DMS 273 (cell line): ENCODE measurements at regions not wholly inside any gene's neighbourhood (a gene's known extent, or its start where the extent isn't known, plus 50 kb on each side); places are given as distances from the start of the nearest gene placed in this dataset.

Experiments
- DNase-seq: peaks from one replicate; lab custom pipeline; 2025; ENCODE audit not compliant: unreplicated experiment; lab: John Stamatoyannopoulos, UW

DNA sequence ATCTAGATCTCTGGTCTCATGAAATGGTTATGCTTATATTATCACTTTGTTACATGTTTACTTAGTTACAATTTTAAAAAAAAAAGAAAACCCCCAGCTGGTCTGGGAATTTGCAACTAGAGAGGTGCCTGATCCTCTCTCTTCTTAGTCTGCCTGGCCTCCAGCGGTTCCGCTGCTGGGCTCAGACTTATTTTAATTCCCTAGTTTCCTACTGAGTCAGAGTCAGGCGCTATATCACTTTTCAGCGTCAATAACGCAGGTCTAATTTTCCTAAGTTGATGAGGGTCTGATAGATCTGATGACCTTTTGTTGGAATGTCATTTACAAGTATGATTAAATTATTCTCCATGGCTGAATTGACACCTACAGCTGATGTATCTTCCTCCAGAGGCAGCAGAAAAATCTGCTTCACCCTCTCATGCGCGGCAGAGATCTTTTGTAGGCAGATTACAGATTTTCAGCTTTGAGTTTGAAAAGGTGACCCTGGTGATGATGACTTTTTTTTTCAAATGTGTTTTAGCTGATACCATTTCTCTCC is 391.0 kb downstream of the CBLN4 start:
- DNase-seq, result no peak

DNA sequence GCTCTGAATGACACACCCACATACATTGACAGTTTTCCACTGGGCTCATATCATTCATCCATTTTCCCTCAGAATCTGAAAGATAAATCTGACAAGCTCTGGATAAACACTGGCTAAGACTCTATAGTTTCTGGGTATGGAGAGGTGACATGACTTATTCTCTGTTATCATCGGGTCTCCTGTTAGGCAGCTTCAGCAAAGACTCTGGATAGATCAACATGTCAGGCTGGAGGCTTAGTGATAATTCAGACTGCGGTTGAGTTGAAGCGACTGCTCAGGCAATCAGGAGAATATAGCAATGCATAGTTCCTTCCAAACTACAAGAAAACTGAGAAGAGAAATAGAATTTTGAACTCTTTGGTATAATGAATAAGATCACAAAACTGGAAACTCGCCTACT is 394.6 kb downstream of the CBLN4 start:
- no peak for DNase-seq

DNA sequence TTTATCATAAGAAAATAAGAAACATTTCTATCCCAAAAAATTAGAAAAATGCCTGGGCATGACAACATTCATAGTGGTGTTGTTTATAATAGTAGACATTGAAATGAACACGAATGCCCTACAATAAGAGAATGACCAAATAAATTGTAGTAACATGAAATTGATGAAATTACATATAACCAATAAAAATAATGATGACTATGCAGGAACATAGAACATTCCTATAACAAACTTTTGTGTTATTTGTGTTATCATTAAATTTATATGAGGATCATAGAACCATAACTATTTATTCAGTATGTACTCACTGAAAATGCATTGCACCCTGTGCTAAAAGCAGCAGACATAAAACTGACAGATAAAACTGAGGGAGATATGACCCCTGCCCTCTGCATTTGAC is 399.7 kb downstream of the CBLN4 start:
- no peak for DNase-seq

DNA sequence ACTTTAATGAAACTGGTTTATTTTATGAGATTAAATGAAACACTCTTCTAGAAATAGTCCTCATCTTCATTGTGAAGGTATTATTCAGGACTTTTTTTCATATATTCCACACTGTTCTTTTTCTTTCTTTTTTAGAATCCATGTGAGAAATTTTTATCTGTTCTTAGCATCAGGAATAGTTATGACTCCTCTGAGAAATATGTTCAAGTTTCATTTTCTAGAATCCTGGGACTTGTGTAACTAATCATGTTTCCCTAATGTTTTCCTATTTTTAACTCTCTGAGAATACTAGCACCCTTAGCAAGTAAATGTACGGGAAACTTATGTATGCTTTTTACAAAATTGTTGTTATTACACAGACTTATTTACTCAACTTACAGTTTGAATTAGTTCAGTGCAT is 407.8 kb downstream of the CBLN4 start:
- DNase-seq, result no peak

DNA sequence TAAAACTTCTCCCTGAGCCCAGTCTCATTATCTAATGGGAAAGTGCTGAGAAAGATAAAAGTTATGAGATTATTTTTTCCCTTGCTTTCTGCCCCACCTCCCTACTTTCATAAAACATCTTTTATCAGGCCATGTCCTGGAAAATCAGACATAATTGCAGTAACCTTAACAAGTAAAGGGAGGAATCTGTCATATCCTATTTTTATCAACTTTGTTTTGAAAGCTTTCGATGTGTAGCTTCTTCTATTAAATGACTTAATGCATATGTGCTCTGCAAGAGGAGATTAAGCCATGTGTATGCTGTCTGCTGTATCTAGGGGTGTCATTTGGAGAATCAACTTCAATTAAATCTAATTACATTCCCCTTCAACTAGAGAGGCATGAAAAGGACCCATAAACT is 408.9 kb downstream of the CBLN4 start:
- no peak for DNase-seq

DNA sequence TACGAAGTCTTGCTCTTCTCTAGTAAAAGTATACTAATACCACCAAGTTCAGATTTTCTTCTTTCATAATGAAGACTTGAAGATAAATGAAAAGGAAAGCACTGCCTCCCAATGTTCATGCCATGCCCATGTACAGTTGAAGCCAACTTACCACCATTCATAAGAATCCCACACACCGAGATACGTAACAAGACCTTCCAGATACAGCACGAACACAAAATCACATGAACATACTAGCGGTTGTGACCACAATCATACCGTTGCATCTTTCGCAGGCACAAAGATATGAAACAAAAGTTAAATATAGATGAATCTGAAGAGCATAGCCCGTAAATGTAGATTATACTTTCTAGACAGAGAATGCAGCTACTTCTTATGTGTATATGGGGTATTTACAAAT is 412.5 kb downstream of the CBLN4 start:
- DNase-seq, result no peak

DNA sequence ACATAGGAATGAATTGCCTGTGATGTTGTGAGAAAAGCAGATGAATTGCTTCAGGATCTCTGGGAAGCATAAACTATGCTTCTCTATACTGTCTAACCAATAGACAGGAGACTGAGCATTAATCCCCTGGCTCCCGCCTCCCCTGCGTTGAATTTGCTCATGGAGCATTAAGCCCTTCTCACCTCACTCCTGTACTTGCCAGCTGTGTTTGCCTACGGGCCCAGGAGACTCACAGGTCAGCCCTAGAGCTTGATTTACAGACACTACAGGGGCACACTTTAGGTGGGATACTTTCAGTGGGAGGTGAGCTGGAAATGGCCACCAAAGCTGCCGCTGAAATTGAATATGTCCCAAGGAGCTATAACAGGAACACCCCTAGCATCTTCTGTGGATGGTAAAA is 418.7 kb downstream of the CBLN4 start:
- DNase-seq, result no peak

DNA sequence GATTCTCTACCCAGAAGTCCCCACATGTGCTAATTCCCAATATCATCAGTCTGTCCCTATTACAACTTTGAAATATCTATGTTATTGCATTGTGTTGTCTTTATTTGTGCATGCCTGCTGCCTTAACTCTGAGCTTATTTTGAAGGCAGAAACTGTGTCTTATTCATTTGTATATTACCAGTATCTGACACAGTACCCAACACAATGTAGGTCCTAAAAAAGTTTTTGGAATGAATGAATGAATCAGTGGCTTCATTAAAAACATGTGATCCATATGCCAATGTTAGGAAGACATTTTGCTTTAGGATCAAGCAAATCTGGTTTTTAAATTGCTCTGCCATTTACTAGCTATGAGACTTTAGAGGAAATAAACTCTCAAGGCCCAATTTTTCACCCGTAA is 420.4 kb downstream of the CBLN4 start:
- DNase-seq, result no peak

DNA sequence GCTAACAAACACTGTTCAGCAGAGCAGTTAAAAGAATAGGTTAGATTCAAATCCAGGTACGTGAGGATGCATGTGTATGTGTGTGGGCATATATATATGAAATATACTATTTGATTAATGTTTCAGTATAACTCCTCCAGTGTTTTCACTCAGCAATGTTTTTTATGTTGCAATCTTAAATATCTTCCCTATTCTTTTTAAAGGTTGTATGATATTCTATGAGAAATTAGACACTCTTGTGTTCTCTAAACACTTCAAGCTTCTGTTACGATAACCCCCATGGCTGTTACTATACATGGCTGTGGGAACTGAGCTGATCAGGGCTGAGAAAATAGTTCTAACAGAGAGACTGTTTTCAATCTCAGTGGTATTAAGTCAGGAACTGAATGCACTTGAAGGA is 421.0 kb downstream of the CBLN4 start:
- no peak for DNase-seq

DNA sequence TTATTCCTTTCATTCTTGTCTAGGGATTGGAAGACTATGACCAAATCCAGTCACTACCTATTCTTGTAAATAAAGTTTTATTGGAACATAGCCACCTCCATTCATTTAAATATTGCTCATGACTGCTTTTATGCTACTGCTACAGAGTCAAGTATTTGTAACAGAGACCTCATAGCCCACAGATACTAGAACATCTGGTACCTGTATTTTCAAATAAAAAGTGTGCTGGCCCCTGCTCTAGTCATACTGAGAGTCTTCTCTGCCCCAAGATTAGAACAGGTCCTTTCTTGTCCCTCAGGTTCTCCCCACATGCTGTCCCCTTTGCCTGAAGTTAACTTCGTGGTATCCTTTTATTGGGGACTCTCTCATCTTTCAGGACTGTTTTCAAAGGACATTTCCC is 422.3 kb downstream of the CBLN4 start:
- DNase-seq, result no peak

DNA sequence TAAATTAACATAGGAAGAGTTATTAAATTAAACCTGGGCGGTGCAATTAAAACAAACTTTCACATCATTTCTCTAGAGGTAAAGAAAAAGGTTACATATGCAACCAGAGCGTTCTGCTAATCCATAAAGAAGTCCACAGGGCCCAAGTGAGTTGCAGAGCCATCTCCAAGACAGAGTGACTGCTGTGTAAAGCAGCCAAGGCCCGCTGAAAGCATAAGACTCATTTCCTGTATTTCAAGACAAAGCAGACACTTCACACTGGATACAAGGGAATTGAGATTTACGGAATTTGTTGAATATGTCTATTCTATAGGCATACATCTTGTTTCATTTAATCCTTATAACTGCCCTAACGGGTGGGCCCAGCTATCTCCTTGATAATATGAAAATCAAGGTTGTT is 422.8 kb downstream of the CBLN4 start:
- no peak for DNase-seq

DNA sequence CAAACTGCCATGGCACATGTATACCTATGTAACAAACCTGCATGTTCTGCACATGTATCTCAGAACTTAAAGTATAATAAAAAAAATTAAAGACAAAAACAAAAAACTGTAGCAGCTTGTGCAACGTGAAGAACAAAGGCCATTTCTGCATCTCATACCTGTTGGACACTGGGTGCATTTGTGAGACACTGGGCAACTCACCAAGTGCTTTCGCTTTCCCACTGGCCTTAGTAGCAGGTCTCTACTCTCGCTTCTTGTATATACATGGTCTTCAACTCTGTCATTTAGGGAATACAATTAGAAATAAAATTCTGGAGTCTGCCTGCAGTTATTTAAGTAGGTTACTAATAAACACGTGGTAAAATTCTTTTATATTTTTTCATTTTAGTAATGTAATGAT is 423.8 kb downstream of the CBLN4 start:
- DNase-seq, result no peak

DNA sequence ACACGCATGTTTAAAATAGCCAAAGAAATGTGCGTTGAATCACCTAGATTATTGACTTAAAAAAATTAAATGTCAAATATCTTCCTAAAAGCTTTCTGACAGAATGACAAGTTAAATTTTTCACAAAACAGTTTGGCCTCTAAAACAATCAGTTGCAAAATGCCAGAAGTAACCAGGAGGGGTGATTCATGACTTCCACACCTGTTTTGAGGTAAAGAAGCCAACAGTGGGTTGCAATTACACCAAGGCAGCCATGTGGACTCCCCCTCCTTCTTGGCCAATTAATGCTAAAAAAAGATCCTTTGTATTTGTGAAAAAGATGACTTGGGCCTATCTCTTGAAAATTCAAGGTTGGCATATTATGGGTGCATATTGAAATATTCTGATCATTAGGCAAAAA is 424.8 kb downstream of the CBLN4 start:
- no peak for DNase-seq

DNA sequence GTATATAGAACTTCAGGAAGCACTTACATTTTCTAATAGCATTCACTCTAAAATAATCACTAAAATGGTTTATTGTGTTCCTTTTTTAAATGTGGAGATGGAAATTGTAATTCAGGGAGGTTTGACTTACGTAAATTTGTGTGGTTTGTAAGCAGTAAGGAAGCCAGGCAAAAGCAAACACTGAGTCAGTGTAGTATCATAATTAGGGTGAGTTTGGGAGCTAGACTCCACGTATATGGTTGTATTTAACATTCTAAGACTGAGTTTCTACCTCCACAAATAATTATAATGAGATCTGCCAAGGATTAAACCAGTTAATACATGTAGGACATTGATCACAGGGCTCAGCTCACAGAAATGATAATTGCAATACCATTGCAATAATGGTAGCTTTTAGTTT is 425.5 kb downstream of the CBLN4 start:
- no peak for DNase-seq

DNA sequence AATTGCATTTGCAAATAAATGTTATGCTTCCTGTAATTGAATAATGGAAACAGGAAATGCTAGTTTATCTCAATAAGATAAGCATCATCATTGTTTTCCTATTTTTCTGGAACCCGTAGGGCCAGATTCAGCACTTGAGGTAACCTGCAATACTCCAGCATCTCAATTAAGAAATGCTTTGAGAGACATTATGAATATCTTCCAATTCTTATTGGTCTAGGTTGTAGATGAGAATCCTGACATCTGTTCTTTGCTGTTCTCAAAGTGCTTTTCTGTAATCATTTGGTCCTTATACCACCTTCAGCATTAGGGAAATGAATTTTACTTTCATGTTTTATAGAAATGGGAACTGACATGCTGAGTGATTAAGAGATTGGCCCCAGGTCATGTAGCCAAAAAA is 428.3 kb downstream of the CBLN4 start:
- DNase-seq, result no peak

DNA sequence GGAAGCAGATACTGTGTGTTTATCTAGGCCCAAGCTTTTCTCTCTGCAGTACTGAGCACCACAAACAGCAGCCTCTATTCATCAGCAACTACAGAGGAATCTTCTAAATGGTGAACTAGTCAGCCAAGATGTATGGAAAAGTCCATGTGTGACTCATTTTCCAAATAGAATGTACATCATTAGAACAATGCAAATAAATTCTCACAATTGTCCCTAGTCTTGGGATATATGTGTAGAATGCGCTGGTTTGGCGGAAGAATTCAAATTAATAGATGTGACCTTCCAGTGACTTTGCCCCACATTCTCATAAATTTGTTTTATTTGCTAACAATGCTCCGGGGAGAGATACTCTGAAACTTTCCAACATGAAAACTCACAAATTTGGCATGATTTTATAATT is 436.2 kb downstream of the CBLN4 start:
- no peak for DNase-seq

DNA sequence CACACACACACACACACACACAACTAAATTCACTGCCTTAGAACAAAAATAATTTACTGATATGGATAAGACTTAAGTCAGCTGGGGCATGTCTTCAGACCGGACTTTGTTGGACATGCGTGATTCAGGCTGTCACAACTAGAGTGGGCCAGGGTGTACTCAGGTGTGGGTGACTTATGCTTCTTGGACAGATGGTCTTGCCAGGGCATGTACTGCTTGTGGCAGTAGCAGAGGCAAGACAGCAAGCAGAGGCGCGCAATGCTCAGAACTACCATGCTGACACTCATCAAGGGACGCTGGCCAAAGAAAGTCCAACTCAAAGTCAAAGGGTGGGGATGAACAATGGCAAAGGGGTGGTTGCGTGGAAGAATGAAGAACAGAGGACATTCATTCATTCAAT is 437.5 kb downstream of the CBLN4 start:
- DNase-seq, result no peak

DNA sequence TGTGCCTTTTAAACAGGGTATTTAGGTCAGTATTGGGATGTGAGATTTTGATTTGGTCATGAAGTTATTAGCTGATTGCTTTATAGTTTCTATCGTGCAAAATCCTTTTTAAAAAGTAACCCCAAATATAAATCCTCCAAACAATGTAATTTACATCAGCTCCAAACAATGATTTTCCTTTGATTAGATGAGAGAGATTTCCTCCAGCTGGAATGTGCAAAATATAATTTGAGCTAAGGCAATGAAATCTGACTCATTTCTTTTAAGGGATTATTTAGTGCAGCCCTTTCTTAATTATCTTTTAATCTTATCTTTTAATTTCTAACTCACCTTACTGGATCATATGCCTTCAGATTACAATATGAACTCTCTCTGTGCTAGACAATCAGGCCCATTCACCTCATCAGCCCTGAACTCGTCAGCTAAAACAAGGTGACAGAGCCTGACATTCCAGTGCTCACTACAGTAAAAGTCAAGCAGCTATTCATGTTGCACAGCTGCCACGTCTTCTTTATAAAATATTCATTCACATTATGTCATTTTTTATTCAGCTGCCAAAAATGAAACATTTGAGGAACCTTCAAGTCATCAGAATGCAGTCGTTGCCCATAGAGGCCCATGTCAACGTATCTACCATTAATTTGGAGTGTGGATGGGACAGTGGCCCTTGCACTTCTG is 440.1 kb downstream of the CBLN4 start:
- no peak for DNase-seq

DNA sequence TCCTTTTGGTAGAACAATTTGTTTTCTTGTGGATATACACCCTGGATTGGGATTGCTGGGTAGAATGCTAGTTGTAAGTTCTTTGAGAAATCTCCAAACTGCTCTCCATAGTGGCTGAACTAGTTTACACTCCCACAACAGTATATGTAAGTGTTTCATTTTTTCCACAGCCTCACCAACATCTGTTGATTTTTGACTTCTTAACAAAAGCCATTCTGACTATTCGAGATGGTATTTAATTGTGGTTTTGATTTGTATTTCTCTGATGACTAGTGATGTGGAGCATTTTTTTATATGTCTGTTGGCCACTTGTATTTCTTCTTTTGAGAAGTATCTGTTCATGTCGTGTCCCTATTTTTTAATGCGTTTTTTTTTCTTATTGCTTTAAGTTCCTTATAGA is 444.1 kb downstream of the CBLN4 start:
- no peak for DNase-seq

DNA sequence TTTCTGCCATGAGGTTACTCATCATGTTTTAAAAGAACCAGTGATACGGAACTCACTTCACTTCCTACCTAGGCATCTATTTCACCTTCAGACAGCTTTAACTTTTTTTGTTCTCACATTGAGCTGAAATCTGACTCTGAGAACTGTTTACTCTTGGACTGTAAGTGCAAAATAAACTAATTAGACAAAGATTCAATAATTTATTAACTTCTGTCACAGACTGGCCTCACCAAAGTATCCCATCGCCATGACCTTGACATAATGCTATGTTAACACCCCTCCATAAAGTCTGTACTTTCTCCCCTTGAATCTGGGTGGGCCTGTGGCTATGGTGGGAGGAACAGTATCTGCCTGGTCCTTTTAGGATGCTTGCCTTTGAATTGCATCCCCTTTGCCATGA is 448.1 kb downstream of the CBLN4 start:
- no peak for DNase-seq

DNA sequence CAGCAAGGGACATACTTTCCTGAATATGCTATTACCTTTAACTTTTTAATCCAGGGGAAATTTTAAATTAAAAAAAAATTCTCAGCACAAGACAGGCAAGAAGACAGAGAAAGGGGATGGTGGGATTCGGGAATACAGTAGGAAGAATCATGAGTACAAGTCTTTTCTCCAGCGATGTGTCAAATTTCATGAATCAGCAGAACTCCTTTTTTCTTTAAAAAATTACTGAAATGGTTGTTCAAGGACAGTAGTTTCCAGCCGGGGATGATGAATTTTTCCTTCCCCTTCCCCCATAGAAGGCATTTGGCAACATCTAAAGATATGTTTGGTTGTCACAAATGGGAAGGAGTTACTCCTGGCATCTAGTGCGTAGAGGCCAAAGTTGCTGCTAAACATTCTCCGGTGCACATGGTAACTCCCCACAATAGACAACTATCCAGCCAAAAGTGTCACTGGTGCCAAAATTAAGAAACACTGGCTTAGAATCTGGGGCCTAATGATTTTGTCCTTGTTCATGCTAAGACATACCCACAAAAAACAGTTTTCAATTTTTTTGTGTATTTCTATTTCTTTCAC is 450.2 kb downstream of the CBLN4 start:
- DNase-seq, result no peak

DNA sequence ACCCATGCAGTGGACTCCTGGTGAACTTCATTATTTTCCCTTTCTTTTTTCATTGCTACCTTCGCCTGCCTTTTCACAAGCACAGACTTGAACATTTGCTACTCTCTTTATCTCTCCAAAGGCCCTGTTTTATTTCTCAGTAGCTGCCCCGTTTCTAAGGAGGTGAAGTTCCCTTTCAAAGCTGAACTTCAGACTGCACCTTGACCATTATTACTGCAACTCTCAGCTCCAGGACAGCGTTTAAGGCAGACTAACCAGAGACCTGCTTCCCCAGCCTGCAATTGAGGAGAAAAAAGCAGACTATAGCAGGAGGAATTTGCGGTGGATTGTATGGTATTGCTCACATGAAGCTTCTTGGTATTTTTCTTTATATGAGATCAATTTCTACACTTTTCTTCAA is 460.7 kb downstream of the CBLN4 start:
- no peak for DNase-seq

DNA sequence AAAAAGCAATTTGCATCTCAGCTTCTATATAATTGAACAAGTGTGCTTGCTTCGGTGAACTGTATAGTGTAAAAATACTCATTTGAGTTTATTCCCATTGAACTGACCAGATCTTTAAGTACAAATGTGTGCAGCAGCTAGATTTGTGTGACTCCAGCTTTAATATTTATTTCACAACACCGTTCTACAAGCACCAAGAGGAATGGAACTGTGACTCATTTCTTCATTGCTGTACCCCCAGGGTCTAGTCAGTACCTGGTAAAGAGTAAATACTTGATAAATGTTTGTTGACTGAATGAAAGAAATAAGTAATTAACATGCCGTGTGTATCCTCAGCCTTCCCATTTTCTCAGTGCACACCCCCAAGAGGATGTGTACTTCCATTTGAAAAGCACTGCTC is 464.8 kb downstream of the CBLN4 start:
- no peak for DNase-seq
